ENCODE measurements at regions not wholly inside any gene's neighbourhood (a gene's known extent, or its start where the extent isn't known, plus 50 kb on each side); places are given as distances from the start of the nearest gene placed in this dataset.

DNA sequence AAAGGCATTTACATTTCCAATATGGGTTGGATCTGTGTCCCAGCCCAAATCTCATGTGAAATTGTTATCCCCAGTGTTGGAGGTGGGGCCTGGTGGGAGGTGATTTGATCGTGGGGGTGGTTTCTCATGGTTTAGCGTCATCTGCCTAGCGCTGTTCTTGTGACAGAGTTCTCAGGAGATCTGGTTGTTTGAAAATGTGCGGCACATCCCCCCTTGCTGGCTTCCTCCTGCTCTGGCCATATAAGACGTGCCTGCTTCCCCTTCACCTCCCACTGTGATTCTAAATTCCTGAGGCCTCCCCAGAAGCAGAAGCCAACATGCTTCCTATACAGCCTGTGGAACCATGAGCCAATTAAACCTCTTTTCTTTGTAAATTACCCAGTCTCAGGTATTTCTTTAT, 126.2 kb upstream of the FNDC3A start:
- H3K4me3 ChIP-seq (ENCODE audit: low read depth, low read length) = no peak overlapping the region
- TF ChIP-seq, protein P1, sequence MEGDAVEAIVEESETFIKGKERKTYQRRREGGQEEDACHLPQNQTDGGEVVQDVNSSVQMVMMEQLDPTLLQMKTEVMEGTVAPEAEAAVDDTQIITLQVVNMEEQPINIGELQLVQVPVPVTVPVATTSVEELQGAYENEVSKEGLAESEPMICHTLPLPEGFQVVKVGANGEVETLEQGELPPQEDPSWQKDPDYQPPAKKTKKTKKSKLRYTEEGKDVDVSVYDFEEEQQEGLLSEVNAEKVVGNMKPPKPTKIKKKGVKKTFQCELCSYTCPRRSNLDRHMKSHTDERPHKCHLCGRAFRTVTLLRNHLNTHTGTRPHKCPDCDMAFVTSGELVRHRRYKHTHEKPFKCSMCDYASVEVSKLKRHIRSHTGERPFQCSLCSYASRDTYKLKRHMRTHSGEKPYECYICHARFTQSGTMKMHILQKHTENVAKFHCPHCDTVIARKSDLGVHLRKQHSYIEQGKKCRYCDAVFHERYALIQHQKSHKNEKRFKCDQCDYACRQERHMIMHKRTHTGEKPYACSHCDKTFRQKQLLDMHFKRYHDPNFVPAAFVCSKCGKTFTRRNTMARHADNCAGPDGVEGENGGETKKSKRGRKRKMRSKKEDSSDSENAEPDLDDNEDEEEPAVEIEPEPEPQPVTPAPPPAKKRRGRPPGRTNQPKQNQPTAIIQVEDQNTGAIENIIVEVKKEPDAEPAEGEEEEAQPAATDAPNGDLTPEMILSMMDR (IDR thresholded peaks at IDR 0.05; ENCODE audit: low read depth, low read length) = no peak
- in situ Hi-C loops (cut with HindIII; ENCODE audit: low sequenced_read_pairs) = no loop called here
- no peak for DNase-seq (ENCODE audit: low read depth, low spot score)

DNA sequence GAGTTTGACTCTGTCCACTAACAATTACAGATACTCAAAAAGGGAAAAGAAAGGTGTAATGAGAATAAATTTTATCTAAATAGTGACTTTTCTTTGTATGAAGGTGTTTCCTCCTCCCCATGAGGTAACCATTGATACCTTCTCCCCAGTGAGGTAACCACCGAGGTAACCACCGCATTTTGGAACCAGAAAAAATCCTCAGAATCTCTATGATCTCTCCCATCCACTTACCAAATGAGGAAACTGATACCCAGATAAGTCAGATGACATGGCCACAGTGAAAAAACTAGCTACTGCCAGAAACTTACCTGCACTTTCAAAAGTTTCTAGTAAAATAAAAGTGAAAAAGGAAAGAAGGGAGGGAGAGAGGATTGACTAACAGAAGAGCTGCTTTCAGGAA, 124.0 kb upstream of the FNDC3A start:
- DNase-seq (ENCODE audit: low read depth, low spot score) = no peak
- TF ChIP-seq, protein P1 (IDR thresholded peaks at IDR 0.05; ENCODE audit: low read depth, low read length) = no peak
- H3K4me3 ChIP-seq (ENCODE audit: low read depth, low read length) = no peak overlapping the region
- in situ Hi-C loops (cut with HindIII; ENCODE audit: low sequenced_read_pairs) = no loop called here

DNA sequence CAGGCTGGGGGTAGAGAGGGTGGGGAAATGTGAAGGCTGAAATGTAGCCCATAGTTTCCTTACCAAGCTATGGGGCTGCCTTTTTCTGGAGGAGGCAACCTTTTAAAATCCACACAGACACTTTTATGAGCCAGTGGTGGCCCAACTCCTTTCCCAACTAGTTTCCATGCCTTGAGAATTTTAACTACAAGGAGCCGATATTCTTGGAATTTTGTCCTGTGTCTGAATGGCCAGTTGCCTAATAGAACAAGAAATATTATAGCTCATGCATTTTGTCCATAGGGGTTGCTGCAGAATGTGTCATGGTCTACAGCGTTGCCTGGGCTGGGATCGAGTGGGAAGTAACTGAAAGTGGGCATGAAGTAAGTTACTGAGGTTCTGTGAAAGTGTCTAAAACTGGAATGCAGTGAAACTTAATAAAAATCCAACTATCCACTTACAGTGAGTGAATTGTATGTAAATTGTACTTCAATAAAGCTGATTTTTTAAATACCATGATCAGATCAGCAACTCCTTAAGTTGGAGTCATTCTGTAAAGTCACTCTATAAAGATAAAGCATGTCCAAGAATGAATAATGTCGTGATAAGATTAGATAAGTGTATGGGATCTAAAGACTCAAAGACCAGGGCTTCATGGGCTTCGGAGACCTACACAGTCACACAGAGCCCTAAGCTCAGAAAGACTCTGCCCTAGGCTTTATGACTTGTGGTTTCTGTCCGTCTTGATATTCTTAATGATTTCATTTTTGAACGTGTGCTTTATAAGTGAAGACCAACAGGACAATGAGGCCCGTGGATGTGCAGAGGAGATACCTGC, 122.6 kb upstream of the FNDC3A start:
- DNase-seq (ENCODE audit: low read depth, low spot score) = no peak
- in situ Hi-C loops (cut with HindIII; ENCODE audit: low sequenced_read_pairs) = no loop called here
- TF ChIP-seq, protein P1 (IDR thresholded peaks at IDR 0.05; ENCODE audit: low read depth, low read length) = no peak
- no peak overlapping the region for H3K4me3 ChIP-seq (ENCODE audit: low read depth, low read length)

DNA sequence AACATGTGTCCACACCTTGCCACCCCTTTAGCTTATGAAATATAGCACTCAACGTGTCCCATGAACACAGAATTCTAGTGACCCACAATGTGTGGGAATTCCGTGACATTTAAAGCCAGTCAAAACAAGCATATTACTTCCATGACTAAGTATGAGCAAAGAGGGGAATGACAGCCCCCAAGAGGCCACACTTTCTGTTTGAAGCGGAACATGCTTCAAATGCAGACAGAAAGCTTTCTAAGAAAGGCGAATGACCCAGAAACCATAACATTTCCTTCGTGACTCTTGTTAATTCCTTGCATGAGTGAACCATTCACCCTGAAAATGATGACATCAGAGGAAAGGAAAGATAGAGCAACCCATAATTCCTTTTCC, 122.0 kb upstream of the FNDC3A start:
- in situ Hi-C loops (cut with HindIII; ENCODE audit: low sequenced_read_pairs) = no loop called here
- no peak overlapping the region for H3K4me3 ChIP-seq (ENCODE audit: low read depth, low read length)
- TF ChIP-seq, protein P1 (IDR thresholded peaks at IDR 0.05; ENCODE audit: low read depth, low read length) = no peak
- peak; percentile 53 for DNase-seq (ENCODE audit: low read depth, low spot score)

DNA sequence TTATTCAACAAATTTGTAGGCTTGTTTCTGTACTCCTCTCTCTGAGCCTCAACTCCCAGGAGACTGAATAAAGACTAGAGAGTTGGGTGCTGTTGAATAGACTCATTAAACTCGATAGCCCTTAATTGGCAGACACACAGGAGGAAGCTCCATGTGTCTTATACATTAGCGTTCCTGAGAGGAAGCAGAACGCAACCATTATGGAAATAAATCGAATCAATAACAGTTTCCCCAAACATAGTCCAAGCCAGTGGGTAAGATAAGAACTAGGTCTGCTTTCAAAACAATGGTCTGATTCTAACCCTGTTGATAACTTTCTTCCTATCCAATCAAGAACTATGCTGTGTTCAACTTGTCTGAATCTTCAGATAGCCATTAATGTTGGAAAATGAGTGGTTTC, 118.1 kb upstream of the FNDC3A start:
- DNase-seq (ENCODE audit: low read depth, low spot score) = no peak
- in situ Hi-C loops (cut with HindIII; ENCODE audit: low sequenced_read_pairs) = no loop called here
- TF ChIP-seq, protein P1 (IDR thresholded peaks at IDR 0.05; ENCODE audit: low read depth, low read length) = no peak
- H3K4me3 ChIP-seq (ENCODE audit: low read depth, low read length) = no peak overlapping the region

DNA sequence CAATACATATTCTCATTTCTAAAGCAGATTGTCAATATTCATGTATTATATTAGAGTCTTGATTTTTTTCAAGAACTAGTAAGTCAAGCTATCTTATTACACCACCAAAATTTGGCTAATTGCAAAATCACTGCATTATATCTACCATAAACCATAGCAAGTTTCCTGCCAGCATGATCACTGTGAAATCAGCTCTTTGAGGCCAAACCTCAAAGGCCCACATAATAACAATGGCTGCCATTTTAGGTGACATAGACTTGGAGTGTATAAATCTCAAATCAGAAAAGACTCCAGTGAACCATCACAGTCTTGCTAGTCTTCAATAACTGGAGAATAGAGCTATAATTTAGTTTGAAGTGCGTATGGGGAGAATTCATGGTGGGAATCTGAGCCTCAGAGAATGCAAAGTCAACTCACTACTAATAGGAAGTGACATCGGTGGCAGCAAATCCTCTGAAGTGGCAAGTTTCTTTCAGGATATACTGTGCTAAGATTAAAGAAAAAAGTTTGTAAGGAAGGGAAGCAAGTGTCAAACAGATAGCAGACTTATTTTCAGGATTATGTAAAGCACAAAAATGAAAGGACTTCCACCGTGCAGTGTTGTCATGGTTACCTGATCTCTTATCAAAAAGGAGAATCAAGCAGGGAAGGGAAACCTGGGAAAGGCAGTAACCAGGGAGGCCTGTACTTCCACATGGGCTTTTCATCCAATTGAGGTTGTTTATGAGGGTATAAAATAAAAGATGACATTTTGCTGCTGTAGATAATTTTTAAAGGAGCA, 117.4 kb upstream of the FNDC3A start:
- no peak for DNase-seq (ENCODE audit: low read depth, low spot score)
- TF ChIP-seq, protein P1 (IDR thresholded peaks at IDR 0.05; ENCODE audit: low read depth, low read length) = no peak
- in situ Hi-C loops (cut with HindIII; ENCODE audit: low sequenced_read_pairs) = no loop called here

More for the DNA sequence above, 117.4 kb upstream of the FNDC3A start:
- no peak overlapping the region for H3K4me3 ChIP-seq (ENCODE audit: low read depth, low read length)

Data from astrocyte of the spinal cord (primary cell).